Astrocyte (in vitro differentiated cells and primary cell): ENCODE measurements at regions not wholly inside any gene's neighbourhood (a gene's known extent, or its start where the extent isn't known, plus 50 kb on each side); places are given as distances from the start of the nearest gene placed in this dataset.

Source experiments
- DNase-seq: peaks from one replicate; pipeline ENCODE4 v3.0.0-alpha.2; 2010; ENCODE audit warnings: low read depth
- FAIRE-seq: peaks from 2 replicates; lab custom pipeline; 2011; peaks lifted over from hg19 to GRCh38; lab: Jason Lieb, UNC
- H2AFZ ChIP-seq: 2 replicates; pipeline ENCODE4 v1.6.0; 2012; ENCODE audit warnings: low read depth, low read length, inconsistent platforms
- H3K27ac ChIP-seq: 2 replicates; pipeline ENCODE4 v1.5.1; 2011; ENCODE audit warnings: low read depth, low read length, inconsistent platforms
- H3K27me3 ChIP-seq: 2 replicates; pipeline ENCODE4 v1.6.0; 2011; ENCODE audit warnings: low read length, inconsistent platforms; ENCODE audit not compliant: insufficient read depth
- H3K36me3 ChIP-seq: 2 replicates; pipeline ENCODE4 v1.5.1; 2011; ENCODE audit warnings: low read length, inconsistent platforms; ENCODE audit not compliant: insufficient read depth
- H3K4me1 ChIP-seq: 2 replicates; pipeline ENCODE4 v1.5.1; 2011; ENCODE audit warnings: low read length, inconsistent platforms; ENCODE audit not compliant: insufficient read depth
- H3K4me2 ChIP-seq: 2 replicates; pipeline ENCODE4 v1.6.0; 2012; ENCODE audit warnings: low read length, inconsistent platforms
- H3K4me3 ChIP-seq: 2 replicates; pipeline ENCODE4 v1.5.1; 2011; ENCODE audit warnings: low read depth, mild to moderate bottlenecking, low read length, inconsistent platforms; ENCODE audit not compliant: insufficient read depth
- H3K79me2 ChIP-seq: 2 replicates; pipeline ENCODE4 v1.6.0; 2012; ENCODE audit warnings: mild to moderate bottlenecking, low read length, inconsistent platforms; ENCODE audit not compliant: insufficient read depth
- H3K9ac ChIP-seq: 2 replicates; pipeline ENCODE4 v1.6.0; 2012; ENCODE audit warnings: mild to moderate bottlenecking, low read length, inconsistent platforms
- H3K9me3 ChIP-seq: 2 replicates; pipeline ENCODE4 v1.5.1; 2012; ENCODE audit warnings: low read depth, mild to moderate bottlenecking, low read length, inconsistent platforms; ENCODE audit not compliant: insufficient read depth
- H4K20me1 ChIP-seq: 2 replicates; pipeline ENCODE4 v1.6.0; 2012; ENCODE audit warnings: low read length, inconsistent platforms; ENCODE audit not compliant: insufficient read depth
- H3K27ac Mint-ChIP-seq: one replicate; pipeline ENCODE4 v1.8.0; 2021; ENCODE audit warnings: mild to moderate bottlenecking, mixed read lengths; ENCODE audit not compliant: unreplicated experiment
- H3K27me3 Mint-ChIP-seq: one replicate; pipeline ENCODE4 v1.8.0; 2021; ENCODE audit warnings: low read depth, mixed read lengths; ENCODE audit not compliant: unreplicated experiment
- H3K36me3 Mint-ChIP-seq: one replicate; pipeline ENCODE4 v1.8.0; 2021; ENCODE audit warnings: low read depth, mixed read lengths; ENCODE audit not compliant: unreplicated experiment
- H3K4me1 Mint-ChIP-seq: one replicate; pipeline ENCODE4 v1.8.0; 2021; ENCODE audit warnings: low read depth, mixed read lengths; ENCODE audit not compliant: unreplicated experiment
- H3K4me3 Mint-ChIP-seq: one replicate; pipeline ENCODE4 v1.8.0; 2021; ENCODE audit warnings: mild to moderate bottlenecking, moderate library complexity, mixed read lengths; ENCODE audit not compliant: unreplicated experiment
- H3K9me3 Mint-ChIP-seq: one replicate; pipeline ENCODE4 v1.8.0; 2021; ENCODE audit warnings: mild to moderate bottlenecking, mixed read lengths; ENCODE audit not compliant: unreplicated experiment
- EZH2 ChIP-seq: IDR thresholded peaks from 2 replicates; pipeline ENCODE4 v1.6.1; 2012; ENCODE audit warnings: mild to moderate bottlenecking, low read length, inconsistent platforms; ENCODE audit not compliant: insufficient read depth
- TF ChIP-seq, protein P1 (sequence below): IDR thresholded peaks from 2 replicates; pipeline ENCODE4 v1.5.1; 2011; ENCODE audit warnings: low read depth, mild to moderate bottlenecking, inconsistent platforms, low read length, moderate library complexity; ENCODE audit not compliant: insufficient read depth

- Mint-ChIP-seq H3K27me3 (peaks cover 2% of the 10 kb centered on the region), H3K4me3 (no peak overlapping the region), H3K27ac (peak overlapping the region; percentile 49), H3K9me3 (no peaks in the 10 kb centered on the region), H3K36me3 (peaks cover 21% of the 10 kb centered on the region), H3K4me1 (peaks cover 32% of the 10 kb centered on the region)
- Histone ChIP-seq H3K79me2 (no peaks in the 10 kb centered on the region), H2AFZ (no peak overlapping the region), H3K27me3 (no peaks in the 10 kb centered on the region), H3K36me3 (no peaks in the 10 kb centered on the region), H3K27ac (no peak overlapping the region), H4K20me1 (no peaks in the 10 kb centered on the region), H3K4me2 (no peak overlapping the region), H3K4me3 (no peak overlapping the region), H3K9ac (no peak overlapping the region), H3K4me1 (peaks cover 10% of the 10 kb centered on the region), H3K9me3 (no peaks in the 10 kb centered on the region)
- TF ChIP-seq, protein P1, sequence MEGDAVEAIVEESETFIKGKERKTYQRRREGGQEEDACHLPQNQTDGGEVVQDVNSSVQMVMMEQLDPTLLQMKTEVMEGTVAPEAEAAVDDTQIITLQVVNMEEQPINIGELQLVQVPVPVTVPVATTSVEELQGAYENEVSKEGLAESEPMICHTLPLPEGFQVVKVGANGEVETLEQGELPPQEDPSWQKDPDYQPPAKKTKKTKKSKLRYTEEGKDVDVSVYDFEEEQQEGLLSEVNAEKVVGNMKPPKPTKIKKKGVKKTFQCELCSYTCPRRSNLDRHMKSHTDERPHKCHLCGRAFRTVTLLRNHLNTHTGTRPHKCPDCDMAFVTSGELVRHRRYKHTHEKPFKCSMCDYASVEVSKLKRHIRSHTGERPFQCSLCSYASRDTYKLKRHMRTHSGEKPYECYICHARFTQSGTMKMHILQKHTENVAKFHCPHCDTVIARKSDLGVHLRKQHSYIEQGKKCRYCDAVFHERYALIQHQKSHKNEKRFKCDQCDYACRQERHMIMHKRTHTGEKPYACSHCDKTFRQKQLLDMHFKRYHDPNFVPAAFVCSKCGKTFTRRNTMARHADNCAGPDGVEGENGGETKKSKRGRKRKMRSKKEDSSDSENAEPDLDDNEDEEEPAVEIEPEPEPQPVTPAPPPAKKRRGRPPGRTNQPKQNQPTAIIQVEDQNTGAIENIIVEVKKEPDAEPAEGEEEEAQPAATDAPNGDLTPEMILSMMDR: no peak
- TF ChIP-seq EZH2: no peak
- DNase-seq (peak; percentile 26), FAIRE-seq (no peak)
Observed at GRCh38 chr3:124360563-124360962, 368.6 kb upstream of the ROPN1 start.

GRCh38 chr3:124361566-124361965, 368.7 kb upstream of the UMPS start:
- H3K27ac Mint-ChIP-seq: no peak overlapping the region
- no peak for DNase-seq
- Histone ChIP-seq H2AFZ (no peak overlapping the region), H3K9me3 (no peaks in the 10 kb centered on the region), H3K36me3 (no peaks in the 10 kb centered on the region), H3K4me1 (peaks cover 10% of the 10 kb centered on the region), H4K20me1 (no peaks in the 10 kb centered on the region), H3K4me3 (no peak overlapping the region), H3K27me3 (no peaks in the 10 kb centered on the region), H3K27ac (no peak overlapping the region), H3K79me2 (no peaks in the 10 kb centered on the region), H3K4me2 (no peak overlapping the region), H3K9ac (no peak overlapping the region)
- peaks cover 20% of the 10 kb centered on the region for H3K36me3 Mint-ChIP-seq
- FAIRE-seq: no peak
- peaks cover 2% of the 10 kb centered on the region for H3K27me3 Mint-ChIP-seq
- H3K9me3 Mint-ChIP-seq: no peaks in the 10 kb centered on the region
- no peak for TF ChIP-seq EZH2
- TF ChIP-seq, protein P1: no peak
- no peak overlapping the region for H3K4me3 Mint-ChIP-seq
- peaks cover 32% of the 10 kb centered on the region for H3K4me1 Mint-ChIP-seq

DNA sequence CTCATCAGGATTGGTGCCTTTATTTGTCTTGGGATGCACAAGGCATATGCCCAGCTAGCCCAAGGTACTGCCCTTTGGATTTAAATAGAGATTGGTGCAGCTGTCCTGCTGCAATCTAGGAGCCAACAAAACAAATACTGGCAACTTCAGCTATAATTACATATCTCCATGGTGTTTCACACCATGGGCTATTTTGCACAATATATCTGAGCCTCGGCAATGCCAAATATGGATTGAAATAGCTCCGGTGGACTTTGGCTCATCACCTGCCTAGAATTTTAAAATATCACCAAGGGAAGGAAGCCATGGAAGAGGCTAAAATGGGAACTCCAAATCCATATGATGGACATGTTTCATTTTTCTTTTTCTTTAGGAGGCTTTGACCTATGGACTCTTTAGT, 367.8 kb upstream of the UMPS start:
- no peaks in the 10 kb centered on the region for H3K27me3 Mint-ChIP-seq
- no peak overlapping the region for H3K4me3 Mint-ChIP-seq
- H3K36me3 Mint-ChIP-seq: peaks cover 11% of the 10 kb centered on the region
- Histone ChIP-seq H3K36me3 (no peaks in the 10 kb centered on the region), H3K4me3 (no peak overlapping the region), H3K9ac (no peak overlapping the region), H3K9me3 (no peaks in the 10 kb centered on the region), H4K20me1 (no peaks in the 10 kb centered on the region), H3K79me2 (no peaks in the 10 kb centered on the region), H3K4me2 (no peak overlapping the region), H3K4me1 (peaks cover 10% of the 10 kb centered on the region), H3K27me3 (no peaks in the 10 kb centered on the region), H2AFZ (no peak overlapping the region), H3K27ac (no peak overlapping the region)
- no peaks in the 10 kb centered on the region for H3K9me3 Mint-ChIP-seq
- FAIRE-seq: no peak
- peaks cover 32% of the 10 kb centered on the region for H3K4me1 Mint-ChIP-seq
- TF ChIP-seq EZH2: no peak
- TF ChIP-seq, protein P1: no peak
- no peak for DNase-seq
- H3K27ac Mint-ChIP-seq: no peak overlapping the region
